ENCODE measurements at regions not wholly inside any gene's neighbourhood (a gene's known extent, or its start where the extent isn't known, plus 50 kb on each side); places are given as distances from the start of the nearest gene placed in this dataset.

- TF ChIP-seq CTCF (IDR thresholded peaks at IDR 0.05) (no peak), POLR2A (IDR thresholded peaks at IDR 0.05) (no peak)
Observed at GRCh38 chr16:49024016-49024415, 257.6 kb downstream of the CBLN1 start.
